ENCODE measurements at regions not wholly inside any gene's neighbourhood (a gene's known extent, or its start where the extent isn't known, plus 50 kb on each side); places are given as distances from the start of the nearest gene placed in this dataset.

DNA sequence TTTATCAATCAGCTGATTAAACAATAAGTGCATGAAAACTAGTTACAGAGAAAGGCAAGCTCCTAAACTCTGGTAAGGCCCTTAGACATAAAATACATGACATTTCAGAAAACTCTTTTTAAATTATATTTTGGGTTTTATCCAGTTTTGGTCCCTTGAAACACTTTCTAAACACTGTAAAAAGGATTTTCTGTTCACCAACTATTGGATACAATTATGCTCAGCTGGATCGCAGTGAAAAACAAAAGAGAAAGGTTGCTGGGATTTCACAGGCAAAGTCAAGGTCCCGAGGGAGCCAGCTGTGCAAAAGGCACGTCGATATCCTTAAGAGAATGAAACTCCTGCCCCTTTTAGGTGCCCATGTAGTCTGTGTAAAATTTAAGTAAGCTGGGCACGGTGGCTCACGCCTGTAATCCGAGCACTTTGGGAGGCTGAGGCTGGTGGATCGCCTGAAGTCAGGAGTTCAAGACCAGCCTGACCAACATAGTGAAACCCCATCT, 1018.4 kb upstream of the INTU start:
- H3K27me3 ChIP-seq (ENCODE audit: insufficient read depth, low read length, poor library complexity): no peaks in the 10 kb centered on the region
- H3K4me1 ChIP-seq (ENCODE audit: insufficient read depth, low read length): no peaks in the 10 kb centered on the region
- no peak overlapping the region for H3K4me2 ChIP-seq (ENCODE audit: insufficient read depth, low read length)
- TF ChIP-seq CTCF (IDR thresholded peaks at IDR 0.05; ENCODE audit: borderline replicate concordance, extremely low read depth, low read length, poor library complexity, severe bottlenecking): no peak
- no peak for TF ChIP-seq EZH2 (IDR thresholded peaks at IDR 0.05; ENCODE audit: borderline replicate concordance, low read depth, low read length, severe bottlenecking)
- ATAC-seq (ENCODE audit: insufficient read depth, low read depth) (no peak), DNase-seq (no peak)
- no peaks in the 10 kb centered on the region for H4K20me1 ChIP-seq (ENCODE audit: insufficient read depth, low read length)
- no peak overlapping the region for H3K4me3 ChIP-seq (ENCODE audit: low read depth in 1 of 2, low read length in 2 of 2)
- no peak overlapping the region for H3K27ac ChIP-seq (ENCODE audit: low read length)
- no peaks in the 10 kb centered on the region for H3K9me3 ChIP-seq (ENCODE audit: insufficient read depth, low read length, severe bottlenecking)
- no peak overlapping the region for H2AFZ ChIP-seq (ENCODE audit: low read depth, low read length)
- H3K36me3 ChIP-seq (ENCODE audit: insufficient read depth, low read length): no peaks in the 10 kb centered on the region
- no peaks in the 10 kb centered on the region for H3K79me2 ChIP-seq (ENCODE audit: insufficient read depth, low read length)
- no peak overlapping the region for H3K9ac ChIP-seq (ENCODE audit: low read depth, low read length)

- H3K4me2 ChIP-seq (ENCODE audit: insufficient read depth, low read length): no peak overlapping the region
- no peaks in the 10 kb centered on the region for H3K36me3 ChIP-seq (ENCODE audit: insufficient read depth, low read length)
- no peak overlapping the region for H2AFZ ChIP-seq (ENCODE audit: low read depth, low read length)
- no peak overlapping the region for H3K4me3 ChIP-seq (ENCODE audit: low read depth in 1 of 2, low read length in 2 of 2)
- ATAC-seq (ENCODE audit: insufficient read depth, low read depth) (no peak), DNase-seq (no peak)
- TF ChIP-seq CTCF (IDR thresholded peaks at IDR 0.05; ENCODE audit: borderline replicate concordance, extremely low read depth, low read length, poor library complexity, severe bottlenecking) (no peak), EZH2 (IDR thresholded peaks at IDR 0.05; ENCODE audit: borderline replicate concordance, low read depth, low read length, severe bottlenecking) (no peak)
- no peaks in the 10 kb centered on the region for H3K79me2 ChIP-seq (ENCODE audit: insufficient read depth, low read length)
- no peaks in the 10 kb centered on the region for H3K4me1 ChIP-seq (ENCODE audit: insufficient read depth, low read length)
- no peaks in the 10 kb centered on the region for H3K27me3 ChIP-seq (ENCODE audit: insufficient read depth, low read length, poor library complexity)
- no peaks in the 10 kb centered on the region for H4K20me1 ChIP-seq (ENCODE audit: insufficient read depth, low read length)
- H3K9ac ChIP-seq (ENCODE audit: low read depth, low read length): no peak overlapping the region
- H3K27ac ChIP-seq (ENCODE audit: low read length): no peak overlapping the region
- no peaks in the 10 kb centered on the region for H3K9me3 ChIP-seq (ENCODE audit: insufficient read depth, low read length, severe bottlenecking)
Observed at GRCh38 chr4:126616795-126617194, 1016.0 kb upstream of the INTU start.

GRCh38 chr4:126627255-126627654, 1005.5 kb upstream of the INTU start:
- H2AFZ ChIP-seq (ENCODE audit: low read depth, low read length): no peak overlapping the region
- no peak overlapping the region for H3K4me2 ChIP-seq (ENCODE audit: insufficient read depth, low read length)
- H3K36me3 ChIP-seq (ENCODE audit: insufficient read depth, low read length): no peaks in the 10 kb centered on the region
- no peak overlapping the region for H3K4me3 ChIP-seq (ENCODE audit: low read depth in 1 of 2, low read length in 2 of 2)
- no peaks in the 10 kb centered on the region for H3K27me3 ChIP-seq (ENCODE audit: insufficient read depth, low read length, poor library complexity)
- DNase-seq (no peak), ATAC-seq (ENCODE audit: insufficient read depth, low read depth) (no peak)
- H3K27ac ChIP-seq (ENCODE audit: low read length): no peak overlapping the region
- no peaks in the 10 kb centered on the region for H3K9me3 ChIP-seq (ENCODE audit: insufficient read depth, low read length, severe bottlenecking)
- no peak overlapping the region for H3K9ac ChIP-seq (ENCODE audit: low read depth, low read length)
- no peaks in the 10 kb centered on the region for H3K4me1 ChIP-seq (ENCODE audit: insufficient read depth, low read length)
- no peaks in the 10 kb centered on the region for H4K20me1 ChIP-seq (ENCODE audit: insufficient read depth, low read length)
- no peaks in the 10 kb centered on the region for H3K79me2 ChIP-seq (ENCODE audit: insufficient read depth, low read length)
- TF ChIP-seq EZH2 (IDR thresholded peaks at IDR 0.05; ENCODE audit: borderline replicate concordance, low read depth, low read length, severe bottlenecking) (no peak), CTCF (IDR thresholded peaks at IDR 0.05; ENCODE audit: borderline replicate concordance, extremely low read depth, low read length, poor library complexity, severe bottlenecking) (peak; percentile 20)

GRCh38 chr4:126628933-126629332, 1003.8 kb upstream of the INTU start:
- H3K36me3 ChIP-seq (ENCODE audit: insufficient read depth, low read length): no peaks in the 10 kb centered on the region
- no peaks in the 10 kb centered on the region for H3K27me3 ChIP-seq (ENCODE audit: insufficient read depth, low read length, poor library complexity)
- H3K27ac ChIP-seq (ENCODE audit: low read length): no peak overlapping the region
- TF ChIP-seq EZH2 (IDR thresholded peaks at IDR 0.05; ENCODE audit: borderline replicate concordance, low read depth, low read length, severe bottlenecking): no peak
- no peak for TF ChIP-seq CTCF (IDR thresholded peaks at IDR 0.05; ENCODE audit: borderline replicate concordance, extremely low read depth, low read length, poor library complexity, severe bottlenecking)
- ATAC-seq (ENCODE audit: insufficient read depth, low read depth): no peak
- no peak for DNase-seq
- H3K9me3 ChIP-seq (ENCODE audit: insufficient read depth, low read length, severe bottlenecking): no peaks in the 10 kb centered on the region
- H3K4me1 ChIP-seq (ENCODE audit: insufficient read depth, low read length): no peaks in the 10 kb centered on the region
- no peak overlapping the region for H3K9ac ChIP-seq (ENCODE audit: low read depth, low read length)
- no peaks in the 10 kb centered on the region for H3K79me2 ChIP-seq (ENCODE audit: insufficient read depth, low read length)
- no peak overlapping the region for H3K4me3 ChIP-seq (ENCODE audit: low read depth in 1 of 2, low read length in 2 of 2)
- no peaks in the 10 kb centered on the region for H4K20me1 ChIP-seq (ENCODE audit: insufficient read depth, low read length)
- H2AFZ ChIP-seq (ENCODE audit: low read depth, low read length): no peak overlapping the region
- H3K4me2 ChIP-seq (ENCODE audit: insufficient read depth, low read length): no peak overlapping the region
